HG02588 (cell line): ENCODE measurements at regions not wholly inside any gene's neighbourhood (a gene's known extent, or its start where the extent isn't known, plus 50 kb on each side); places are given as distances from the start of the nearest gene placed in this dataset.
"Not testable (repeated sequence)": the region's sequence is repeated elsewhere in the genome, so short reads cannot be mapped to it uniquely, and the experiment has no call there.

Source experiments
- ATAC-seq: cut with Tn5 transposase; IDR thresholded peaks from one replicate; pipeline ENCODE4 v1.9.1; 2021; ENCODE audit warnings: mild to moderate bottlenecking, moderate library complexity; ENCODE audit not compliant: unreplicated experiment

- no peak for ATAC-seq
Observed at GRCh38 chr1:147071142-147071541, 101.1 kb downstream of the PRKAB2 start.

- ATAC-seq = no peak
Observed at GRCh38 chr1:147062956-147063355, 109.3 kb downstream of the PRKAB2 start.

GRCh38 chr1:147061880-147062279, 110.4 kb downstream of the PRKAB2 start:
- not testable (repeated sequence) for ATAC-seq

GRCh38 chr1:147053269-147053668, 115.1 kb downstream of the NBPF12 start:
- no peak for ATAC-seq

GRCh38 chr1:147052677-147053076, 114.6 kb downstream of the NBPF12 start:
- no peak for ATAC-seq

- ATAC-seq = no peak
Observed at GRCh38 chr1:147052143-147052542, 114.0 kb downstream of the NBPF12 start.

GRCh38 chr1:147051136-147051535, 113.0 kb downstream of the NBPF12 start:
- ATAC-seq = no peak

- ATAC-seq = no peak
Observed at GRCh38 chr1:147050654-147051053, 112.5 kb downstream of the NBPF12 start.

- peak; percentile 68 for ATAC-seq
Observed at GRCh38 chr1:147046863-147047394, 108.8 kb downstream of the NBPF12 start.

GRCh38 chr1:147046189-147046862, 108.2 kb downstream of the NBPF12 start:
- ATAC-seq = peak; percentile 47
